Activated naive CD4-positive, alpha-beta T cell treated with anti-CD3 and anti-CD28 coated beads, Interleukin-2, amount 10 ng/mL, durations not matched to agents 7 days and 5 days (primary cell): ENCODE measurements at regions not wholly inside any gene's neighbourhood (a gene's known extent, or its start where the extent isn't known, plus 50 kb on each side); places are given as distances from the start of the nearest gene placed in this dataset.

Source experiments
- CTCF ChIA-PET: fragments of 350-600 bp; sonication (Branson Sonifier 250); formaldehyde crosslinking; loops from one replicate; lab custom pipeline; 2021; ENCODE audit warnings: antibody characterized with exemption; lab: Charles Lee
- DNase-seq: peaks from one replicate; pipeline ENCODE4 v3.0.0-alpha.2; 2020
- H3K27ac Mint-ChIP-seq: one replicate; pipeline ENCODE4 v1.8.0; 2021; ENCODE audit warnings: mild to moderate bottlenecking, moderate library complexity, mixed read lengths
- H3K27me3 Mint-ChIP-seq: one replicate; pipeline ENCODE4 v1.8.0; 2021; ENCODE audit warnings: mild to moderate bottlenecking, mixed read lengths
- H3K36me3 Mint-ChIP-seq: one replicate; pipeline ENCODE4 v1.8.0; 2021; ENCODE audit warnings: mixed read lengths
- H3K4me1 Mint-ChIP-seq: one replicate; pipeline ENCODE4 v1.8.0; 2021; ENCODE audit warnings: mixed read lengths
- H3K4me3 Mint-ChIP-seq: one replicate; pipeline ENCODE4 v1.8.0; 2021; ENCODE audit warnings: mild to moderate bottlenecking, moderate library complexity, mixed read lengths
- H3K9me3 Mint-ChIP-seq: one replicate; pipeline ENCODE4 v1.8.0; 2021; ENCODE audit warnings: mixed read lengths

- no peaks in the 10 kb centered on the region for H3K36me3 Mint-ChIP-seq
- CTCF ChIA-PET: interaction anchor here (0.6 kb wide), 1 partner anchor 9 kb away, joined by 3 read pairs; no protein-coding TSS in a partner anchor
- no peak overlapping the region for H3K27ac Mint-ChIP-seq
- no peak for DNase-seq
- no peaks in the 10 kb centered on the region for H3K9me3 Mint-ChIP-seq
- H3K4me3 Mint-ChIP-seq: no peak overlapping the region
- no peaks in the 10 kb centered on the region for H3K4me1 Mint-ChIP-seq
- H3K27me3 Mint-ChIP-seq: no peaks in the 10 kb centered on the region
Measured at GRCh38 chr17:13329421-13329820, 272.3 kb downstream of the HS3ST3A1 start.

GRCh38 chr17:13323990-13324389, 277.7 kb downstream of the HS3ST3A1 start:
- CTCF ChIA-PET: no interaction called here
- Mint-ChIP-seq H3K27me3 (no peaks in the 10 kb centered on the region), H3K36me3 (no peaks in the 10 kb centered on the region), H3K27ac (no peak overlapping the region), H3K4me3 (no peak overlapping the region), H3K9me3 (no peaks in the 10 kb centered on the region), H3K4me1 (no peaks in the 10 kb centered on the region)
- no peak for DNase-seq

GRCh38 chr17:13321951-13322701, 279.6 kb downstream of the HS3ST3A1 start:
- H3K36me3 Mint-ChIP-seq: no peaks in the 10 kb centered on the region
- no peak for DNase-seq
- no peak overlapping the region for H3K27ac Mint-ChIP-seq
- no peak overlapping the region for H3K4me3 Mint-ChIP-seq
- no peaks in the 10 kb centered on the region for H3K4me1 Mint-ChIP-seq
- no peaks in the 10 kb centered on the region for H3K27me3 Mint-ChIP-seq
- no peaks in the 10 kb centered on the region for H3K9me3 Mint-ChIP-seq
- CTCF ChIA-PET: no interaction called here

- no peak overlapping the region for H3K4me3 Mint-ChIP-seq
- H3K36me3 Mint-ChIP-seq: no peaks in the 10 kb centered on the region
- CTCF ChIA-PET: no interaction called here
- H3K27ac Mint-ChIP-seq: no peak overlapping the region
- DNase-seq: no peak
- no peaks in the 10 kb centered on the region for H3K4me1 Mint-ChIP-seq
- no peaks in the 10 kb centered on the region for H3K9me3 Mint-ChIP-seq
- no peaks in the 10 kb centered on the region for H3K27me3 Mint-ChIP-seq
Measured at GRCh38 chr17:13320046-13320785, 281.5 kb downstream of the HS3ST3A1 start.

GRCh38 chr17:13316657-13317056, 285.1 kb downstream of the HS3ST3A1 start:
- no peaks in the 10 kb centered on the region for H3K27me3 Mint-ChIP-seq
- H3K4me3 Mint-ChIP-seq: no peak overlapping the region
- H3K9me3 Mint-ChIP-seq: no peaks in the 10 kb centered on the region
- H3K27ac Mint-ChIP-seq: no peak overlapping the region
- H3K36me3 Mint-ChIP-seq: no peaks in the 10 kb centered on the region
- CTCF ChIA-PET: no interaction called here
- H3K4me1 Mint-ChIP-seq: no peaks in the 10 kb centered on the region
- no peak for DNase-seq

GRCh38 chr17:13311306-13311705, 290.4 kb downstream of the HS3ST3A1 start:
- H3K27me3 Mint-ChIP-seq: no peaks in the 10 kb centered on the region
- H3K27ac Mint-ChIP-seq: no peak overlapping the region
- no peak overlapping the region for H3K4me3 Mint-ChIP-seq
- no peaks in the 10 kb centered on the region for H3K36me3 Mint-ChIP-seq
- no peak for DNase-seq
- CTCF ChIA-PET: no interaction called here
- H3K4me1 Mint-ChIP-seq: no peaks in the 10 kb centered on the region
- peaks cover 2% of the 10 kb centered on the region for H3K9me3 Mint-ChIP-seq

GRCh38 chr17:13310858-13311257, 290.9 kb downstream of the HS3ST3A1 start:
- Mint-ChIP-seq H3K36me3 (no peaks in the 10 kb centered on the region), H3K27me3 (no peaks in the 10 kb centered on the region), H3K4me3 (no peak overlapping the region), H3K9me3 (peaks cover 2% of the 10 kb centered on the region), H3K27ac (no peak overlapping the region), H3K4me1 (no peaks in the 10 kb centered on the region)
- DNase-seq: no peak
- CTCF ChIA-PET: no interaction called here

- H3K36me3 Mint-ChIP-seq: no peaks in the 10 kb centered on the region
- H3K27ac Mint-ChIP-seq: no peak overlapping the region
- CTCF ChIA-PET: no interaction called here
- peaks cover 2% of the 10 kb centered on the region for H3K9me3 Mint-ChIP-seq
- H3K4me3 Mint-ChIP-seq: no peak overlapping the region
- DNase-seq: no peak
- H3K4me1 Mint-ChIP-seq: no peaks in the 10 kb centered on the region
- no peaks in the 10 kb centered on the region for H3K27me3 Mint-ChIP-seq
Measured at GRCh38 chr17:13306310-13306962, 288.6 kb upstream of the ELAC2 start.

- Mint-ChIP-seq H3K9me3 (no peaks in the 10 kb centered on the region), H3K27ac (no peak overlapping the region), H3K27me3 (no peaks in the 10 kb centered on the region), H3K36me3 (no peaks in the 10 kb centered on the region), H3K4me1 (no peaks in the 10 kb centered on the region), H3K4me3 (no peak overlapping the region)
- CTCF ChIA-PET: no interaction called here
- DNase-seq: no peak
Measured at GRCh38 chr17:13302983-13303382, 285.2 kb upstream of the ELAC2 start.

- H3K36me3 Mint-ChIP-seq: no peaks in the 10 kb centered on the region
- DNase-seq: no peak
- H3K27me3 Mint-ChIP-seq: no peaks in the 10 kb centered on the region
- CTCF ChIA-PET: no interaction called here
- H3K4me3 Mint-ChIP-seq: no peak overlapping the region
- H3K27ac Mint-ChIP-seq: no peak overlapping the region
- no peaks in the 10 kb centered on the region for H3K4me1 Mint-ChIP-seq
- no peaks in the 10 kb centered on the region for H3K9me3 Mint-ChIP-seq
Measured at GRCh38 chr17:13302419-13302818, 284.6 kb upstream of the ELAC2 start.

- H3K27ac Mint-ChIP-seq: no peak overlapping the region
- no peaks in the 10 kb centered on the region for H3K4me1 Mint-ChIP-seq
- no peak overlapping the region for H3K4me3 Mint-ChIP-seq
- no peaks in the 10 kb centered on the region for H3K36me3 Mint-ChIP-seq
- CTCF ChIA-PET: no interaction called here
- no peak for DNase-seq
- no peaks in the 10 kb centered on the region for H3K9me3 Mint-ChIP-seq
- H3K27me3 Mint-ChIP-seq: peaks cover 4% of the 10 kb centered on the region
Measured at GRCh38 chr17:13297183-13297582, 279.4 kb upstream of the ELAC2 start.

GRCh38 chr17:13293421-13293820, 275.6 kb upstream of the ELAC2 start:
- Mint-ChIP-seq H3K27ac (no peak overlapping the region), H3K4me1 (no peaks in the 10 kb centered on the region), H3K9me3 (no peaks in the 10 kb centered on the region), H3K4me3 (no peak overlapping the region), H3K36me3 (no peaks in the 10 kb centered on the region), H3K27me3 (peaks cover 4% of the 10 kb centered on the region)
- CTCF ChIA-PET: no interaction called here
- no peak for DNase-seq

- Mint-ChIP-seq H3K4me3 (no peak overlapping the region), H3K27me3 (peaks cover 4% of the 10 kb centered on the region), H3K27ac (no peak overlapping the region), H3K36me3 (no peaks in the 10 kb centered on the region), H3K4me1 (no peaks in the 10 kb centered on the region), H3K9me3 (no peaks in the 10 kb centered on the region)
- CTCF ChIA-PET: no interaction called here
- DNase-seq: no peak
Measured at GRCh38 chr17:13292291-13292690, 274.5 kb upstream of the ELAC2 start.

- Mint-ChIP-seq H3K27ac (no peak overlapping the region), H3K4me1 (no peaks in the 10 kb centered on the region), H3K4me3 (no peak overlapping the region), H3K36me3 (no peaks in the 10 kb centered on the region), H3K9me3 (no peaks in the 10 kb centered on the region), H3K27me3 (no peaks in the 10 kb centered on the region)
- CTCF ChIA-PET: no interaction called here
- no peak for DNase-seq
Measured at GRCh38 chr17:13288248-13288647, 270.4 kb upstream of the ELAC2 start.

- DNase-seq: no peak
- H3K9me3 Mint-ChIP-seq: no peaks in the 10 kb centered on the region
- no peaks in the 10 kb centered on the region for H3K36me3 Mint-ChIP-seq
- CTCF ChIA-PET: no interaction called here
- no peak overlapping the region for H3K4me3 Mint-ChIP-seq
- H3K27ac Mint-ChIP-seq: no peak overlapping the region
- no peaks in the 10 kb centered on the region for H3K27me3 Mint-ChIP-seq
- H3K4me1 Mint-ChIP-seq: no peaks in the 10 kb centered on the region
Measured at GRCh38 chr17:13287226-13287625, 269.4 kb upstream of the ELAC2 start.
